SIG-M5 treated with dmso at 0.1 percent for 504 hours (cell line): ENCODE measurements at regions not wholly inside any gene's neighbourhood (a gene's known extent, or its start where the extent isn't known, plus 50 kb on each side); places are given as distances from the start of the nearest gene placed in this dataset.

Source experiments
- DNase-seq: peaks from one replicate; lab custom pipeline; 2025; ENCODE audit not compliant: unreplicated experiment; lab: John Stamatoyannopoulos, UW

DNA sequence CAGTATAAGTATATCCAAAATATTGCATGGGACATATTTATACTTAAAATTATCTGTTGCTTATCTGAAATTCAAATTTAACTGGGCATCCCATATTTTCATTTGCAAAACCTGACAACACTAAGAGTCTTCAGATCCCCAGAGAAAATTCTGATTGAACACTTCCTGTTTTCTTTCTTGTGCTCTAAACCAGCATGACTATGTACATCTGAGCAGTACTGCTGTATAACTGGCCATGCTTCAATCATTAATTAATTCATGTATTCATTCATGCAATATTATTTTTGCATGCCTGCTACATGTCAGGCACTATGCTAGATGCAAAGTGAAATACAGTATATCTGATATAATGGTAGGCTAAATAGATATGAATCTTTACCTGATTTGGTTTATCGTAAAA, 461.2 kb downstream of the TLR4 start:
- DNase-seq = no peak

- DNase-seq = peak; percentile 40
Observed at GRCh38 chr9:118170032-118170955, 466.1 kb downstream of the TLR4 start.

DNA sequence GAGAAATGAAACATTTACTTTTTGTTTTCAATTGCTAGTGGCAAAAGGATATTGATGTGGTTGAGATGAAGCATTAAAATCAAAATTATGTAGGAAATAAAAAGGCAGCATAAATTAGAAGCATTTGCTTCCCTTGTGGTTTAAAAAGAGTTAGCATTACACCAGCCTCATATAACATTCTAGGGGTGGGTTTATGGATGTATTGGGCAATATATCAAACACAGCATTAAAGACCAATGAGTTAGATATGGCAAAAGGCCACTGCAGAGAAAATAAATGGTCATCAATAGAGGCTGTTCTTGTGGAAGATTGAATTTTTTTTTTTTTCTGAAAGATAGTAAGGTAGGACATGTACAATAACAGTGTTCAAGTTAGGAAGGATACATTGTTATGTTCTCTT, 473.0 kb downstream of the TLR4 start:
- no peak for DNase-seq

DNA sequence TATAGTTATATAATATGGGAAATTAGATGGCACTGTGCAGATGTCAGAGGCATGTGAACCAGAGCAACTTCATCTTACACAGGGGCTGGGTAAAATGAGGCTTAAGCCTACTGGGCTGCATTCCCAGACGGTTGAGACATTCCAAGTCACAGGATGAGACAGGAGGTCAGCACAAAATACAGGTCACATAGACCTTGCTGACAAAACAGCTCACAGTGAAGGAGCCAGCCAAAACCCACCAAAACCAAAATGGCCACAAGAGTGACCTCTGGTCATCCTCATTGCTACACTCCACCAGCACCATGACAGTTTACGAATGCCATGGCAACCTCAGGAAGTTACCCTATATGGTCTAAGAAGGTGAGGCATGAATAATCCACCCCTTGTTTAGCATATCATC, 479.4 kb downstream of the TLR4 start:
- DNase-seq = no peak

GRCh38 chr9:118187408-118187807, 483.2 kb downstream of the TLR4 start:
- no peak for DNase-seq

- DNase-seq = no peak
Observed at GRCh38 chr9:118189615-118190014, 485.4 kb downstream of the TLR4 start.

DNA sequence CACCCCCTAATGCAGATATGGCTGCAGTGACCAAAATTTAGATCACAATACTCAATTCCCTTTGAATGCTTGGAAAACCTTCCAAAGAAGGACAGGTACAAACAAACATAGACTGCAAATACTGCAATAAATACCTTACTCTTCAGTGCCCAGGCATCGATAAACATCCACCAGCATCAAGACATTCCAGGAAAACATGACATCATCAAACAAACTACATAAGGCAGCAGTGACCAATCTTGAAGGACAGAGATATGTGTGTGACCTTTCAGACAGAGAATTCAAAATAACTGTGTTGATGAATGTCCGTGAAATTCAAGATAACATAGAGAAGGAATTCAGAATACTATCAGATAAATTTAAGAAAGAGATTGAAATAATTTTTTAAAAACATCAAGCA, 488.6 kb downstream of the TLR4 start:
- no peak for DNase-seq

DNA sequence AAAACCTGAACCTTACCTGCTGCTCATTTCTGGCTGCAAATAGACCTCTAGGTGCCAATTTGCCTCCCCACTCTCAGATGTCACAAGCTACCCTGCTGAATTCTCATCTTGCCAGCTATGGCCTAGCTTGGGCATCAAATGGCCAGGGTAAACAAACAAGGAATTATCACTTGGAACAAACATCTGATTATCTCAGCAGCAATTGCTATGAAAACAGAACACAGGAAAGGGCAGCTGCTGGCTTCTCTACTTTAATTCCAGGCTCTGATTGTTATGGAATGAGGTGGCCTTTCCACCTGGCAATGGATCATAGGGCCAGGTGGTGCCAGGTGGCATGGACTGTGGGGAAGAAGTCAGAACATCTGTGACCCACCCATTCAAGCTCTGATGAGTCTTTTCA, 505.1 kb downstream of the TLR4 start:
- no peak for DNase-seq

- no peak for DNase-seq
Observed at GRCh38 chr9:118215549-118215948, 511.3 kb downstream of the TLR4 start.

- no peak for DNase-seq
Observed at GRCh38 chr9:118222375-118222774, 518.2 kb downstream of the TLR4 start.

DNA sequence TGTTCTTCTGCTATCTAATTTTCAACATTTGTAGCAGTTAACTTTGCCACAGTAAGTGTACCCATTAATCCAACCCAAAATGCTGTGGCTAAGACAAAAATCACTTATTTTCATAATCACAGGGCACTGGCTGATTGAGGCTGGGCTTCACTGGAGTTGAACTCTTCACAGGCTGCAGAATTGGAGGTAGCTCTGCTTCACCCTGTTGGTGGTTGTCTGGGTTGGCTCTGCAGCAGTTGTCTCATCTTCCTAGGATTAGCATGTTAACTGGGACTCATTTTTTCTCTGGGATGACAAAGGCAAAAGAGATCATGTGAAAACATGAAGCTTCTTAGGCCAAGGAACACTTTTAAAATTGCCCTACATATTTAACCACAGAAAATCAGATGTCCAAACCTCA, 518.9 kb downstream of the TLR4 start:
- no peak for DNase-seq

DNA sequence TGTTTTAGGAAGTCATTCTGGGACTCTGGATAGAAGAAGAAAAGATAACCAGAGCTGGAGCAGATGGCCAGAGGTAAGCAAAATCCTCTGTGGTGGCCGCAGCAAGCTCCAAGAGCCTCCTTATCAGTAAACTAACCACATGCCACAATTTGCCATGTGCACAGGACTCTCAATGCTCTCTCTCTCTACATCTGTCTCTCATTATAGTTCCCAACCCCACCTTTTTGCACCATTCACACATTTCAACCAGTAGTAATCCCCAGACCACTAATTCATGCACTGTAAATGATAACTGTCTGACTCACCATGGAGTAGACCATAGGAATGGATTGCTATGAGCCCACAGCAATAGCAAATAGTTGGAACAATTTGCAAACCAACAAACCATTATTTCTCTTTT, 526.1 kb downstream of the TLR4 start:
- DNase-seq = no peak

- DNase-seq = no peak
Observed at GRCh38 chr9:118236625-118237024, 532.4 kb downstream of the TLR4 start.

DNA sequence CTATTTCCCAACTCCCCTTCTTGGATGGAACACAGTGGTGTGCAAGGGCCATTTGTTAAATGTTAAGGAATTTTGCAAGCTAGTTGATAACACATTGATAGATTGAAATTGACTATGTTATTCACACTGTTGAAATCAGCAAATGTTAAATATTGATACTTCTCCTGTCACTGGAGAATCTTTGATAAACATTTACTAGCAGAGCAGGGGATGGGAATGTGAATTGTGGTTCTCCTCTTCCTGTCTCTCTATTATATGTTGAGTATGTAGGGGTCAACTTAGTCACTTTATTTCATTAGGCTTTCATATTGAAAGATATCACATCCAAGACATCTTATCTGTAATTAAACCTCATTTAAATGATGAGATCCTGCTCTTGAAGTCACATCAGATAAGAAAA, 533.9 kb downstream of the TLR4 start:
- no peak for DNase-seq

DNA sequence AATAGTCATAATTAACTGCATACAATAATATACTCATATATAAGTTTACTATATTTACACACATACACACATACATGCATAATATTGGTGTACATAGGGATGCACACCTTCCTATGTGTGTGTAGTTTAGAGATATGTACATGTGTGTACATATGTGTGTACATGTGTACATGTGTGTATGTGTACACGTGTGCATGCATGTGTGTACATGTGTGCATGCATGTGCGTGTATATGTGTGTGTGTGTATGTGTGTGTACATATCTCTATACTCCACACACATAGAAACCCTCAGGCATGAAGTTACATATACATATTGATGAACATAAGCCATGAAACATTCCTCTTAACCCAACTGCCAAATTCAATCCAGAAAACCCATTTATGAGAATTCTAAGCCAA, 547.8 kb downstream of the TLR4 start:
- DNase-seq = no peak

- no peak for DNase-seq
Observed at GRCh38 chr9:118262191-118262590, 558.0 kb downstream of the TLR4 start.

- DNase-seq = no peak
Observed at GRCh38 chr9:118263949-118264348, 559.7 kb downstream of the TLR4 start.

DNA sequence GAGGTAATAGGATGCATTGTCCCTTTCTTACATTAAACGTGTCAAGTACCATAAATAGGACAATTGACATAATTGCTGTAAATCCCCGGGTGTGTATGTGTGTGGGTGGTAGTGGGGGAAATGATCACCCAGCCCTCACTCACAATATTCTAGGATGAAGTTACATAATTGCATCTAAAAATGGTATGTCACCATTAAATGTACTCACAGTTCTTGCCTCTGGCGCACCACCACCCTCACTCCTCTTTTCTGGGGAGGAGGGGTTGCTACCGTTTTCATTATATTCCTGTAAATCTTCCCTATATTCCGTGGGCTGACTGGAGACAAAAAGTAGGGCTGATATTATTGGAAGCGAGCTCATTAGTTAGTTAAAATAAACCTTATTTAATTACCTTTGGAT, 563.8 kb downstream of the TLR4 start:
- no peak for DNase-seq

GRCh38 chr9:118269623-118270022, 565.4 kb downstream of the TLR4 start:
- no peak for DNase-seq

DNA sequence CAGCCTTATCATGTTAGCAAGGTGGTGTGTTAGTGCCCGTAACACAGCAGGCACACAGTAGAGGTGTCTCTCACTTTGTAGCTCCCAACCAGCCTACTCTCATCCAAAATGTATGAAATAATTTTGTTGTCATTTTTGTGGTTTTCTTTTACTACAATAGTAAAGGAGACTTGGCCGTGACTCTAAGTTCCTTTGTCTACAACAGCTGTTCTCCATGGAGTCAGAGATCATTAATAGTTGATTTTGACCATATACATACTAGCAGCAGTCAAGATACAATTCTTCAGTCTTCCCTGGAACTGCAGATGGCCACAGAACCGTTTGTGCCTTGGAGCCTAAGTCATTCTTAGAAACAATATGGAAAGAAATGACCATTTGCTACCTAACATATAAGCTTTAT, 567.1 kb downstream of the TLR4 start:
- DNase-seq = no peak

DNA sequence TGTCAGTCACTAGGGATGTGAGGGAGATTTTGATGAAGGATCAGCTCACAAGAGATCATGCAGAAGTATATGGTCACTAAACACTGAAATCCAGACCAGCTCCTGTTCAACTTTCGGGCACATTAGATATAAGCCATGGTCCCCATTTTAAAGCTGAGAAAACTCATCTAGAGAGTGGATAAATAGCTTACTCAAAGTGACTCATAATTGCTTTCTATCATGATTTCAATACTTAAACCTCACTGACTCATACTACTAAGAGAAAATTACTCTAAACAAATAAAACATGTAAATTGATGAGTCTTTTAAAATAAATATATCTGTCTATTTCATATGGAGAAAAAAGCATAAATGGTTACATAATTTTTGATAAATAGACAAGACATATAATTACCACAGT, 567.7 kb downstream of the TLR4 start:
- no peak for DNase-seq

GRCh38 chr9:118273048-118273447, 568.8 kb downstream of the TLR4 start:
- DNase-seq = no peak

DNA sequence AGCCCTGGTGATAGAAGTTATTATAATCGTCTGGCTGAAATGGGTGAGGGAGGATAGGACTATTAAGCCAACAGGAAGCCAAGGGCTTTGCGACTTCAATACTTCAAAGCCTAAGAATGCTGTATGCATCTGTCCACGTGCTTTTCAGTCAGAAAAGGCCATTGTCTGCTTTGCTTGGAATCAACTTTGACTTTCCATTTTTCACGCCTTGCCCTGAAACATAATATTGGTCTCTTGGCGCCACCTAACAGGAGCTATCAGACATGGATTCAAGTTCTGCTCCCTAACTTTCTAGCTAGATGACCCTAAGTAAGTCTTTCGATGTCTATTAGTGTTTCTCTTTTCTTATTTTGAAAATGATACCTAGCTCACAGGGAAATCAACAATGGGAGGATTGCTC, 572.6 kb downstream of the TLR4 start:
- DNase-seq = no peak
